ENCODE measurements at regions not wholly inside any gene's neighbourhood (a gene's known extent, or its start where the extent isn't known, plus 50 kb on each side); places are given as distances from the start of the nearest gene placed in this dataset.

- DNase-seq (ENCODE audit: low spot score) = no peak
- no peak for ATAC-seq
- TF ChIP-seq, protein P1, sequence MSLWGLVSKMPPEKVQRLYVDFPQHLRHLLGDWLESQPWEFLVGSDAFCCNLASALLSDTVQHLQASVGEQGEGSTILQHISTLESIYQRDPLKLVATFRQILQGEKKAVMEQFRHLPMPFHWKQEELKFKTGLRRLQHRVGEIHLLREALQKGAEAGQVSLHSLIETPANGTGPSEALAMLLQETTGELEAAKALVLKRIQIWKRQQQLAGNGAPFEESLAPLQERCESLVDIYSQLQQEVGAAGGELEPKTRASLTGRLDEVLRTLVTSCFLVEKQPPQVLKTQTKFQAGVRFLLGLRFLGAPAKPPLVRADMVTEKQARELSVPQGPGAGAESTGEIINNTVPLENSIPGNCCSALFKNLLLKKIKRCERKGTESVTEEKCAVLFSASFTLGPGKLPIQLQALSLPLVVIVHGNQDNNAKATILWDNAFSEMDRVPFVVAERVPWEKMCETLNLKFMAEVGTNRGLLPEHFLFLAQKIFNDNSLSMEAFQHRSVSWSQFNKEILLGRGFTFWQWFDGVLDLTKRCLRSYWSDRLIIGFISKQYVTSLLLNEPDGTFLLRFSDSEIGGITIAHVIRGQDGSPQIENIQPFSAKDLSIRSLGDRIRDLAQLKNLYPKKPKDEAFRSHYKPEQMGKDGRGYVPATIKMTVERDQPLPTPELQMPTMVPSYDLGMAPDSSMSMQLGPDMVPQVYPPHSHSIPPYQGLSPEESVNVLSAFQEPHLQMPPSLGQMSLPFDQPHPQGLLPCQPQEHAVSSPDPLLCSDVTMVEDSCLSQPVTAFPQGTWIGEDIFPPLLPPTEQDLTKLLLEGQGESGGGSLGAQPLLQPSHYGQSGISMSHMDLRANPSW (CRISPR knock-in tag; conservative IDR thresholded peaks at IDR 0.05; ENCODE audit: low read depth) = no peak
- TF ChIP-seq EMX1 (CRISPR knock-in tag; IDR thresholded peaks at IDR 0.05) = no peak
- no peak for TF ChIP-seq ETV6 (CRISPR knock-in tag; IDR thresholded peaks at IDR 0.05)
- no peak for TF ChIP-seq ERG (CRISPR knock-in tag; IDR thresholded peaks at IDR 0.05)
- TF ChIP-seq ZNF138 (CRISPR knock-in tag; conservative IDR thresholded peaks at IDR 0.05) = no peak
- TF ChIP-seq NFYB (CRISPR knock-in tag; conservative IDR thresholded peaks at IDR 0.05; ENCODE audit: low read depth) = no peak
- no peak for TF ChIP-seq CBFB (CRISPR knock-in tag; IDR thresholded peaks at IDR 0.05; ENCODE audit: low read depth)
- no peak for TF ChIP-seq ZNF671 (CRISPR knock-in tag; IDR thresholded peaks at IDR 0.05)
- TF ChIP-seq, protein P2, sequence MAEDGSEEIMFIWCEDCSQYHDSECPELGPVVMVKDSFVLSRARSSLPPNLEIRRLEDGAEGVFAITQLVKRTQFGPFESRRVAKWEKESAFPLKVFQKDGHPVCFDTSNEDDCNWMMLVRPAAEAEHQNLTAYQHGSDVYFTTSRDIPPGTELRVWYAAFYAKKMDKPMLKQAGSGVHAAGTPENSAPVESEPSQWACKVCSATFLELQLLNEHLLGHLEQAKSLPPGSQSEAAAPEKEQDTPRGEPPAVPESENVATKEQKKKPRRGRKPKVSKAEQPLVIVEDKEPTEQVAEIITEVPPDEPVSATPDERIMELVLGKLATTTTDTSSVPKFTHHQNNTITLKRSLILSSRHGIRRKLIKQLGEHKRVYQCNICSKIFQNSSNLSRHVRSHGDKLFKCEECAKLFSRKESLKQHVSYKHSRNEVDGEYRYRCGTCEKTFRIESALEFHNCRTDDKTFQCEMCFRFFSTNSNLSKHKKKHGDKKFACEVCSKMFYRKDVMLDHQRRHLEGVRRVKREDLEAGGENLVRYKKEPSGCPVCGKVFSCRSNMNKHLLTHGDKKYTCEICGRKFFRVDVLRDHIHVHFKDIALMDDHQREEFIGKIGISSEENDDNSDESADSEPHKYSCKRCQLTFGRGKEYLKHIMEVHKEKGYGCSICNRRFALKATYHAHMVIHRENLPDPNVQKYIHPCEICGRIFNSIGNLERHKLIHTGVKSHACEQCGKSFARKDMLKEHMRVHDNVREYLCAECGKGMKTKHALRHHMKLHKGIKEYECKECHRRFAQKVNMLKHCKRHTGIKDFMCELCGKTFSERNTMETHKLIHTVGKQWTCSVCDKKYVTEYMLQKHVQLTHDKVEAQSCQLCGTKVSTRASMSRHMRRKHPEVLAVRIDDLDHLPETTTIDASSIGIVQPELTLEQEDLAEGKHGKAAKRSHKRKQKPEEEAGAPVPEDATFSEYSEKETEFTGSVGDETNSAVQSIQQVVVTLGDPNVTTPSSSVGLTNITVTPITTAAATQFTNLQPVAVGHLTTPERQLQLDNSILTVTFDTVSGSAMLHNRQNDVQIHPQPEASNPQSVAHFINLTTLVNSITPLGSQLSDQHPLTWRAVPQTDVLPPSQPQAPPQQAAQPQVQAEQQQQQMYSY (CRISPR knock-in tag; IDR thresholded peaks at IDR 0.05) = no peak
- TF ChIP-seq SOX15 (CRISPR knock-in tag; IDR thresholded peaks at IDR 0.05) = no peak
- TF ChIP-seq NR2C2 (CRISPR knock-in tag; IDR thresholded peaks at IDR 0.05) = no peak
- TF ChIP-seq ATF1 (CRISPR knock-in tag; IDR thresholded peaks at IDR 0.05) = no peak
- TF ChIP-seq KAT7 (CRISPR knock-in tag; IDR thresholded peaks at IDR 0.05; ENCODE audit: borderline replicate concordance) = no peak
- TF ChIP-seq FOXJ3 (CRISPR knock-in tag; IDR thresholded peaks at IDR 0.05; ENCODE audit: borderline replicate concordance) = no peak
- TF ChIP-seq ESRRA (CRISPR knock-in tag; IDR thresholded peaks at IDR 0.05; ENCODE audit: borderline replicate concordance) = no peak
- TF ChIP-seq, protein P3, sequence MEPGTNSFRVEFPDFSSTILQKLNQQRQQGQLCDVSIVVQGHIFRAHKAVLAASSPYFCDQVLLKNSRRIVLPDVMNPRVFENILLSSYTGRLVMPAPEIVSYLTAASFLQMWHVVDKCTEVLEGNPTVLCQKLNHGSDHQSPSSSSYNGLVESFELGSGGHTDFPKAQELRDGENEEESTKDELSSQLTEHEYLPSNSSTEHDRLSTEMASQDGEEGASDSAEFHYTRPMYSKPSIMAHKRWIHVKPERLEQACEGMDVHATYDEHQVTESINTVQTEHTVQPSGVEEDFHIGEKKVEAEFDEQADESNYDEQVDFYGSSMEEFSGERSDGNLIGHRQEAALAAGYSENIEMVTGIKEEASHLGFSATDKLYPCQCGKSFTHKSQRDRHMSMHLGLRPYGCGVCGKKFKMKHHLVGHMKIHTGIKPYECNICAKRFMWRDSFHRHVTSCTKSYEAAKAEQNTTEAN (CRISPR knock-in tag; IDR thresholded peaks at IDR 0.05) = no peak
- no peak for TF ChIP-seq CREB1 (CRISPR knock-in tag; IDR thresholded peaks at IDR 0.05)
- Mint-ChIP-seq H3K27ac (no peak overlapping the region), H3K27me3 (ENCODE audit: low read depth) (peaks cover 5% of the 10 kb centered on the region), H3K36me3 (no peaks in the 10 kb centered on the region), H3K9me3 (0 out of 2 replicates have a peak, but pooled peaks cover 5% of the 10 kb centered on the region), H3K4me3 (no peak overlapping the region), H3K4me1 (no peaks in the 10 kb centered on the region)
- CTCF ChIA-PET = no interaction called here
- POLR2A ChIA-PET = no interaction called here
Measured at GRCh38 chr16:51071326-51071725, 79.7 kb downstream of the SALL1 start.

GRCh38 chr16:51067352-51067751 is 83.7 kb downstream of the SALL1 start:
- ATAC-seq (no peak), DNase-seq (ENCODE audit: low spot score) (no peak)
- ChIA-PET POLR2A (no interaction called here), CTCF (interaction anchor here (2.6 kb wide), 1 partner anchor 18 kb away, joined by 8 read pairs; no protein-coding TSS in a partner anchor)
- Mint-ChIP-seq H3K9me3 (no peaks in the 10 kb centered on the region), H3K27me3 (ENCODE audit: low read depth) (peaks cover 3% of the 10 kb centered on the region; the same call in 1 of the 2 replicates), H3K4me1 (no peaks in the 10 kb centered on the region), H3K4me3 (no peak overlapping the region), H3K27ac (no peak overlapping the region), H3K36me3 (no peaks in the 10 kb centered on the region)
- TF ChIP-seq ATF1 (CRISPR knock-in tag; IDR thresholded peaks at IDR 0.05) (no peak), CREM (CRISPR knock-in tag; IDR thresholded peaks at IDR 0.05) (no peak), ERG (CRISPR knock-in tag; IDR thresholded peaks at IDR 0.05) (no peak), TEAD4 (CRISPR knock-in tag; IDR thresholded peaks at IDR 0.05) (no peak), JAZF1 (CRISPR knock-in tag; IDR thresholded peaks at IDR 0.05) (no peak), ESRRA (CRISPR knock-in tag; IDR thresholded peaks at IDR 0.05; ENCODE audit: borderline replicate concordance) (no peak)
- TF ChIP-seq, protein P4, sequence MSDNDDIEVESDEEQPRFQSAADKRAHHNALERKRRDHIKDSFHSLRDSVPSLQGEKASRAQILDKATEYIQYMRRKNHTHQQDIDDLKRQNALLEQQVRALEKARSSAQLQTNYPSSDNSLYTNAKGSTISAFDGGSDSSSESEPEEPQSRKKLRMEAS (CRISPR knock-in tag; IDR thresholded peaks at IDR 0.05) = no peak
- TF ChIP-seq, protein P1 (CRISPR knock-in tag; conservative IDR thresholded peaks at IDR 0.05; ENCODE audit: low read depth) = no peak

All from WTC11 (cell line).